Neural progenitor cell (in vitro differentiated cells): ENCODE measurements at regions not wholly inside any gene's neighbourhood (a gene's known extent, or its start where the extent isn't known, plus 50 kb on each side); places are given as distances from the start of the nearest gene placed in this dataset.

Source experiments
- CTCF ChIP-seq: fragments of 200-600 bp; sonication (generic); IDR thresholded peaks from 2 replicates; pipeline ENCODE4 v1.5.1; 2017; ENCODE audit warnings: antibody characterized with exemption, mild to moderate bottlenecking
- EZH2 ChIP-seq: fragments of 200-600 bp; sonication (generic); IDR thresholded peaks from 2 replicates; pipeline ENCODE4 v1.6.1; 2017; ENCODE audit warnings: antibody characterized with exemption, mild to moderate bottlenecking, moderate library complexity
- EZH2phosphoT487 ChIP-seq: fragments of 200-600 bp; sonication (generic); IDR thresholded peaks from 2 replicates; pipeline ENCODE4 v1.6.1; 2017; ENCODE audit warnings: antibody characterized with exemption

- TF ChIP-seq EZH2phosphoT487 (no peak), CTCF (no peak), EZH2 (no peak)
Measured at GRCh38 chr7:17545348-17545747, 246.9 kb downstream of the AHR start.
